Kidney capillary endothelial cell (primary cell): ENCODE measurements at regions not wholly inside any gene's neighbourhood (a gene's known extent, or its start where the extent isn't known, plus 50 kb on each side); places are given as distances from the start of the nearest gene placed in this dataset.
A peak's percentile ranks its signal among the peaks of the same experiment; 100 is the strongest.

ENCODE experiments used
- DNase-seq: peaks from one replicate; pipeline ENCODE4 v3.0.0-alpha.2; 2018; ENCODE audit warnings: low spot score

DNA sequence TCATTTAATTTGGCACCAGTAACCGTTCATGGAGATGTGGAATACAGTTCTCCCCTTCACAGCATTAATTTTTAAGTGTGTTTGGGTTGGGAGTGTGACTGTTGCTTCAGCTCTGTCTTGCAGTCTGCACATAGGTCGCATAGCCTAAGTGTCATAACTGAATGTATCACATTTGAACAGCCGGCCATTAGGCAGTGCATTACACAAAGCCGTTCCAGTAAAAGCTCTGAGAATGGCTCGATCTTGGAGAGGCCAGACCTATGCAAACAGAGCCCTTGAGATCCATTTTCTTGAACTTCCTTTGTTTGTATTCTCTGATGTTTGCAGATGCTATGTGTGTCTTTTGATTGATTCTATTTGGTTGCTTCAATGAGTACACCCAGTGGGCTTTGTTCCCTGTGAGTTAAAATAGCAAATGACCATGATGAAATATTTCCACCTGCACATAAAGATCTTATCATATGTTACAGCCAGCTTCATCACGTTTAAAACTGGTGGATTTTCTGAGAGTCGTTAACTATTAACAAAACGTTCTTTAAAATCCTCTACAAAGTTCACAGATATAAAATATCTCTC, 1104.9 kb upstream of the SLC10A2 start:
- DNase-seq: no peak

DNA sequence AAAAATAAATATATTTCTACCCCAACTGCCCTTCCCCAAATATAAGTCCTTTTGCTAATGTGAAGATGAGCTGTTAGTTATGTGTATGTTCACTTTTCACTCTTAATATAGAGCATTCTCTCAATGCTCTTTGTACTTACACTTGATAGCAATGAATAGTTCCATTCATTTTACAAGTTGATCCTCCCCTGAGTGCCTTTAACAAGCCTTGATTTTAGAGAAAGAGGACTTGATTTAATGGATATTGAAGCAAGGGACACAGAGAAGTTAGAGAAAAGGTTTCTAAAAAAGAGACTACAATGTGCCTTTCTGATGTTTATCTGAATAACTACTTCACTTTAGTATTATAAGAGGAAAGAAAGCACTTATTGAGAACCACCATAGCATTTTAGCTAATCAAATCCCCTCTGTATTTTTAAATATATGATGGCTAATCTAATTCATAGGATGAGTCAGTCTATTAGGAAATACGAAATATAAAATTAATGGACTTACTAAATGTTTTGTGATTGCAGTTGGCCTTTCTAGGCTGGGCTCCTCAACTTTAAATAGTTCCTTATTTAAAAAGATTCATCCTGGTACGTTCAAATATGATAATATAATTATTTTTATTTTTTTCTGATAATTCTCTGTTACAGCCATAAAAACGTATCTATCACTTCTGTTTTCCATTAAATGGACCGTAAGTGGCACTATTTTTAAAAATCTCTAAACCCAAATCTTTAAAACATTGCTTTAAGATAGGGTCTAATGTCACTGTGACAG, 1097.8 kb upstream of the SLC10A2 start:
- DNase-seq: no peak

DNA sequence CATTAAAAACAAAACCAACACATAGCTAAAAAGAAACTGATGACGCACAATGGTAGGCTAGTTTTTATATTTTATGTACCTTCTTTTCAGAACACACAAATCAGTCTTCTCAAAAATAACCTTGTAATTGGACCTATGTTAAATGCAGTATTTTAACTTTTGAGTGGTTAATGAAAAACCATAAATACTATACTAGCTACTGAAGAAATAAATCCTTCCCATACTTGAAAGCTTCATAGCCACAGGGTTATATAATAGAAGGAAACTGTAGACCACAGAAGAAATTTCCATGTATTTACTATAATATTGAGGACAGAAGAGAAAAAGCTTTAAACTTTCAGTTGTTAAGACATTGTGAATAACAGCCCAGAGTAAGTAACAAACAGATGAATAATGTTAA, 1094.3 kb upstream of the SLC10A2 start:
- DNase-seq: no peak

DNA sequence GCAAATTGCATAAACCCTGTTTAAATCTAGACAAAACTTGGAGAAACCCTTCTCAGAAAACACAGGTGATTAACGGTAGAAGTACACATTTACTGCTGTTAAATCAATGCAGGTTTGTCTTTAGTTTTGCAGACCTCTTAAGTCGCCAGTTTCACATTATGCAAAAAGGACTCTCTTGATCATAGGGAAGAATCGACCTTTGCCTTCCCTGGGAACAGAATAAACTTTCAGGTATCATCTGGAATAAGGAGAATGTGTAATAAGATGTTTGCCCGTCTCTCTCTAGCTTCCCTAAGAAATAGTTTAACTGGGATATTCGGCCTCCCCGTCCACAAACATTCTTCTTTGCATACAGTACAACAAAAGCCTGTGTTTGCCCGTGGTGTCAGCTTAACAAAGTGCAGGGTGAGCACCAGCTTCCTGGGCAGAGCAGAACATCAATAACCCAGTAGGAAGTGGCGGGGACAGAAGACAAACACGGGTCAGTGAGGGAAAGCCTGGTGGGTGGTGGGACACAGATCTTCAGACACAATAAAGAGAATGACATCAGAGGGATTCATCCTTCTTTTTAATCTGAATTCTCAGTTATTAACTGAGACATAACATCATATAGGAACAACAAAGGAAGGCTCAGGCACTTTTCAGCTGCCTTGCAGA, 1077.7 kb upstream of the SLC10A2 start:
- DNase-seq: peak; percentile 5

DNA sequence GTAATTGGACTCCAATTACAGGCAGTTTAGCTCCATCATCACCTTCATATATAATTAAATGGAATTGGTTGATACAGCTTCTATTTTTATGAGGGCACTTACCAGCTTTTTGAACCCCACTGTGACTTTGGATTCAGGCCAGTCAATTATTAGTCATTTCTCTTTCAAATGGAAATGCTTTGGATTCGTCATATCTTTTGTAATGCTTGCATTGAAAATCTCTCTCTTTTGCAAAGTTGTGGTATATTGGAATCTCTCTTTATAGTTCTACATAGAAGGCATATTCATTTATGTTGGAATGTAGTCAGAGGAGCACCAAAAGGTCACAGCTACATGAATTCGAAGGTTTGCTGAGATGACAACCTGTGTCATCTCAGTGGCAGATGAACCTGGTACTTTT, 1074.3 kb upstream of the SLC10A2 start:
- DNase-seq: no peak

DNA sequence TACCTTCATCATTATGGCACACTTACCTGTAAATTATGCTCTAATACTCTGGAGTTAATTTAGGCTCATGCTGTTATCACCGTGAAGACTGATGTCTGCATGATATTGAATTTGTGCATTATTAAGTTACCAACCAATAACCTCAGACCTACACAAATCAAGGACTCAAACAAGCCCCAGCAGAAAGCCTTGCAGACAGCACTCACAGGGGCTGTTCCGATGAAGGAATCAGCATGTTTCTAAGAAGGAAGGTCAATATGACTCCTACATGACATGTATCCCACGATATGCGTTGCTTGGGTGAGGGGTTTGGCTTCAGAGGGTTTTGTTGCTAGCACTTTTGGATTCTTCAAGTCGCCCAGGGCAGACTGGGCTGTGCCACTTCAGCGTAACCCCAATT, 1071.2 kb upstream of the SLC10A2 start:
- no peak for DNase-seq

DNA sequence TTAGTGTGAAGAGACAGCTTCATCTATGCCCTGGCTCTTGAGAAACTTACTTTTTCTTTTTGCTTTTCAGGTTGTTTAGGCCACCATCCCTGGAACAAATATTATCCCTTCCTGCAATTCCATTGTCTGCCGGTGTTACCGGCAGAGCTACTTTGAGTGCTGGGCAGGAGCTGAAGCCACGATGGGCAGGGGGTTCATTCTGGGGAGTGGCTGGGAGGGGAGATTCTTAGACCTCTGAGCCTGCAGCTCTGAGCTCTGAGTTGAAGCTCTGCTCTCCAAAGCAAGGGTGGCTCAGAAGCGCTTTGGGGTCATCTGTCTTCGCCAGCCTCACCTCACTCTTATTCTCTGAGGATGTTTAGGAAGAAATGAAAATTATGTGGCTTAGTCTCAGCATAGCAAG, 1066.6 kb upstream of the SLC10A2 start:
- DNase-seq: no peak

DNA sequence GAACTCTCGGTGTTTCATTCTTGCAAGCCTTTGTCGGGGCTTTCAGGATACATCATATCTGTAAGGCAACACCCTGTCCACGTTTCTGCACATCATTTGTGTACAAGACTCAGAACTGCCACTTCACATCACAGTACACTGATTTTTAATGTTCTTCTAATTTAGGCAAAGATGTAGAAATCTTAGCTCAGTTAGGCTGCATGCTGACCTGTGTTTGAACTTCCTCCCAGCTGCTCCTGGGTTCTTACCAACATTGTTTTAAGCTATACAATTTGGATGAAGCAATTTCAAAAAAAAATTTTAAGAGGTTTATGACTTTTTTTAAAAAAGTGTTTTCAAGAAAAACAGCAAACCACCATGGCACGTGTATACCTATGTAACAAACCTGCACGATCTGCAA, 1047.9 kb upstream of the SLC10A2 start:
- no peak for DNase-seq

DNA sequence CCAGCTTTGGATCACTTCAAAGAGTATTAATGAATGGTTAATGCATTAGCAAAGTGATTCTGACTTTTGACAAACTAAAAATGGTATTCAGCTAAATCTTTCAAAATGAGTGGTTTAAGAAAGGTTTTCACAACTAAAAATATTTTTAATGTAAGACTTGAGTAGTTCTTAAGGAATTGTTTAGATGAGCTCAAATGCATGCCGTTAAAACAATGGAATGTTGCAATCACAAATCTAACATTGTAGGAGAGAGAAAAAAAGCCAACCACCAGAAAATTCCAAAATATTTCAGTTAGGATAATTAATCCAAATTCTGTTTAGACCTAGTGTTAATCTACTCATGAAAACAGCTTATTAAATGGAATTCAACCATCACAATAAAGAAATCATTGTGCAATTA, 1044.8 kb upstream of the SLC10A2 start:
- DNase-seq: no peak

DNA sequence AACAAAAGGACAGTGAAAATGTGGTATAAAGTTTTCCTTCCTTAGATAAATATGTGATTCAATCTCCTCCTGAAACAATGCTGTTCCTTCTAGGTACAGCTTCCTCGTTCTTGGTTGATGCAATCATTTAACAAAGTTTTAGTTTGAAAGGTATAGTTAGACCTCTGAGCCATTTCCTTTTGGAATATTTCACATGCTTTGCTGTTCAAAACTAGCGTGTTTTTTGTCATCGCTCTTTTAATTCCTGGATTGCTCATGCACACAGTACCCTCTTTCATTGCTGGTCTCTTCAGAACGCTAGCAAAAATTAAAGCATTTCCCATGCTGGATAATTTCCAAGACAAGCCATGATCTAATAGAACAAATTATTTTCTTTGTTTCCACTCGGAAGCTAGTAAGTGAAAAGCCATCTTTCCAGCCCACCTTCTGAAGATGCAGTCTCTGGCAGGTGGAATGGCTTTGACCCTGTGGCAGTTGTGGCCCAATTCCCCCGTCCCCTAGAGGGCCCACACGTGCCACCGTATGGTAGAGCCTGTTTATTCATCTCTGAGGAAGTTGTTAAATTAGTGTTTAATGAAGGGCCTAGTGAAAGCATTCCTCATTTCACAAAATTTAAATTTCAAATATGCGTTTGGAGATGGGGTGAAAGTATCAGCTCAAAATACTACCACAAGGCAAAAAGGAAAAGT, 1040.6 kb upstream of the SLC10A2 start:
- peak; percentile 77 for DNase-seq

DNA sequence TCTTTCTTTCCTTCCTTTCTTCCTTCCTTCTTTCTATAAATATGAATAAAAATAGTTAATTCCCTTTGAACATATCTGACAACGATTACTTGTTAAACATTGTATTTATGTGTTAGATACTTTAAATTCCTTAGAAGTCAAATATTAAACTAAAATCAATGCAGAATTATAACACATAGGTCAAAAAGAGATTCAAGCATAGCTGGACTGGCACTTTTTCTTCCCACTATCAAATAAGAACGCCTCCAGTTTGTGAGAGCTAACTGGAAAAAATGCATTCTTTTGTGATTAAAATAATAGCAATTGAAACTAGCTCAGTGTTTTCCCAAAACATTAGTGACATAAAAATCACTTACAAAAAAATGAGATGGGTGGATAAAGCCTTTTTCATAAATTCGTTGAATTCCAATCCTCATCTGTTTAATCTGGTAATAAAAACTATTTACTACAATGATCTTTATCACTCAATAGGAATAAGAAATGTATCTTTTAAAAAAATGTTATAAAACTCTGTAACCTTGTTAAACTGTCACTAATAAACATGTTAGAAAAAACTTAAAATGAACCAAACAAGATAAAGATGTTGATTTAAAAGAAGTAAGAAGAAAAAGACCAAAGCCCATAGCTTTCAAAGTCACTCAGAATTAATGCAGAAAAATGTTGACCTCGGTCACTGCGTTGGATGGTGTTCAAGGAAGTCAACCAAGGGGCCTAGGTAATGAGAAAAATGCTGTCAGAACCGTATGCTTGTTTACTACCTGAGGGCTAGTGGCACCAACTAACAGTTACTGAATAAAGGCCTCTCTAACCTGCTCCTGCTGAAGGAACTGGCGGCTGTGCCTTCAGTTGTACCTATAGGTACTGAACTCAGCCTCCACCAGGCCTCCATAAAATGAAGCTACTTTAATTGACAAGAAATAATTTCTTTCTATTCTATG, 1039.5 kb upstream of the SLC10A2 start:
- DNase-seq: no peak

DNA sequence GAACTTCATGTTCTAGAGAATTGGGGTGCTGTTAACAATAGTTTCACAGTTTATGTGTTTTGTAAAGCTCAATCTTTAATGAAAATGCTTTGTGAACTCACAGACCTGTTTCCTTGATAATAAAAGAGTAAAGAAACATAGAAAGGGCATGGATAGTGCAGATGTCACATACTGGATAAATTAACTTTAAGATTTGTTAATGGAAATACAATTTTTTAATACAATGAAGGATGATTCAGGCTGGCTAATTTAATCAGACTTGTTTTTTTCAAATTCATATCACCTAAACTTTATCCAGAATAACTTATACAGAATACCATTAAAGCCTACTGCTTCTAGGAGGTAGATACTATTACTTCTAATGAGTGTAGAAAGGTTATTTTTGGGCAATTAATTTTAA, 1033.5 kb upstream of the SLC10A2 start:
- DNase-seq: no peak

DNA sequence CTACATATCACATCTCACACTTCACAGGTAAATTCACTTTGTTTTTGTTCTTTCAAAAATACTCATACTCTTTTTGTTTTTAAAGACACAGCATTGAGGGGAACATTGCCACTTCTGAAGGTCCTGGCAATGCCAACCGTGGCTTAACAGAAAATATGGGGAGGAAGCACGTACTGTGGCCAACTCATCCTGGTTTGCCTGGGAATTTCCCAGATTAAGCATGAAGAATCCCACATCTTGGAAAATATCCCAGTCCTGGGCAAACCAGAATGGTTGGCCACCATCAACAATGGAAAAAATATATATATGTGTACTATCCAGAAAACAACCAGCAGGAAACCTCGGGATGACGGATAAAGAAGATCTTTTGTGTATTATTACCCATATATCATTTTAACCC, 1032.2 kb upstream of the SLC10A2 start:
- no peak for DNase-seq

DNA sequence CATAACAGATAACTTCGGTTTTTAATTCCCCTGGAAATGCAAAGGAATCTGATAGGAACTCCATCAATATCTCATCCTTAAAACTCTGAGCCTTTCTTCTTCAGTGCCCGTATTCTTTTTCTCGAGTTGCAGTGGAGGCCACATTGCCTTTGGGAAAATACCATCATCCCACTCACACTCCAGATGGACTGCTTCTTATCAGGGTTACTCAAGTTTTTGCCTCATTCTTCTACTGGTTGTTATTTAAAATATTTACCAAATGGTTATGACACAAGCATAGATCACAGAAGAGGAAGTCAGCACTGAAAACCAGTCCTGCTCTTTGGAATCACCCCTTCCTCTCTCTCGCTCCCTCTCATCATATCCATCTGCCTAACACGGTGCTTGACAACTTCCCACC, 1020.5 kb upstream of the SLC10A2 start:
- no peak for DNase-seq

DNA sequence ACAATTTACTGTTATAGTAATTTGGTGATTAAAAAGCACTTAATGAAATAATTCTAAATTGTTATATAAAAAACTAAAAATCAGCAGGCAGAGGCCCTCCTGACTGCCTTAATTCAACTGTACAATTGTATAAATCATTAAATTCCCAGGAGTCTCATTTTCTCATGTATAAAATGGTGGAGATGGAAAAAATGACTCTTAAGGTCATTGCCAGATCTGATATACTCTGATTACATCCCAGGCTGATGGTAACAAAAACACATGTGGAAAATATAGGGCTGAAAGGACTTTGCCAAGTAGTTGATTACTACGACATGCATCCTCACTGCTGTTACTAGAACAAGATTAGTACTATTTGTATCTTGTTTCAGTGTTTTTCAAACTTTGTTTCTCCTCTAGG, 1020.0 kb upstream of the SLC10A2 start:
- DNase-seq: no peak

DNA sequence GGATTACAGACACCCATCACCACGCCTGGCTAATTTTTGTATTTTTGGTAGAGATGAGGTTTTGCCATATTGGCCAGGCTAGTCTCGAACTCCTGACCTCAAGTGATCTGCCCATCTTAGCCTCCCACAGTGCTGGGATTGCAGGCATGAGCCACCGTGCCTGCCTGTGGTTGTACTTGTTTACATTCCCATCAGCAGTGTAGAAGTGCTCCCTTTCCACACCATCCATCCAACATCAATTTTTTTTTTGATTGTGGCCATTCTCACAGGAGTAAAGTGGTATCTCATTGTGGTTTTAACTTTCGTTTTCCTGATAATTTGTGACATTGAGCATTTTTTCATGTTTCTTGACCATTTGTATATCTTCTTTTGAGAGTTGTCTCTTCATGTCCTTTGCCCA, 1019.4 kb upstream of the SLC10A2 start:
- no peak for DNase-seq

DNA sequence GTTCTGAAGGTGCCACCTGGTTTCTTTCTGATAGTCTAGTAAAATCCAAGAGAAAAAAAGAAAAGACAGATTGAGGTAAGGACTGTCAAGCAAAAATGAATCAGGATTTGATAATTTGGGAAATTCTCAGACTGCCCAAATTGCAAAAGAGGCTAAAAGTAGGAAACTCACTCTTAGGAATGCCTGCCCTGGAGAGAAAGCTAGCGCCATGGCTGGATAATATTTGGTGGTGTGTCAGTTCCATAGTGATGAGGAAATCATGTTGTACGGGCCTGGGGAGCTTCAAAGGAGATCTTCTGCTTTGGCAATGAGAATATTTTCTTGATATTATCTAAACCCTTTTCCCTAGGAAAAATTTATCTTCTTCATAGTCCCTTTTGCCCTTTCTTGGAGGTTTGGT, 1008.1 kb upstream of the SLC10A2 start:
- DNase-seq: no peak

DNA sequence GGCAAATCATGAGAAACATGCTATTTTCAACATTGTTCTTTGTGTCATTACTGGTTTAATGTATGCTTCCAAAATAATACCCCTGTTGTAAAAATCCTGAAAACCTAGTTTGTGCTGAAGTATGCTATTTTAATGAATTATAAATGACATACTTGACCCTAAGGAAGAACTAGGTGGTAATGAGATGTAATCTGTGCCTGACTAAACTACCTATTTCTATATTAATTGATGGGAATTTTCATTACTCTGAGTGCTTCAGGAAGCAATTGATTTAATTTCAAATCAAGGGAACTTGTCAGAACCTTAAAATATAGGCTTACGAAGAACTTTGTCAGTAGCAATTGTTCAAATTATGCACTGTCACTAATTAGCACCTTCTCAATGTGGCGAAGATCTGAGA, 1005.6 kb upstream of the SLC10A2 start:
- DNase-seq: no peak

DNA sequence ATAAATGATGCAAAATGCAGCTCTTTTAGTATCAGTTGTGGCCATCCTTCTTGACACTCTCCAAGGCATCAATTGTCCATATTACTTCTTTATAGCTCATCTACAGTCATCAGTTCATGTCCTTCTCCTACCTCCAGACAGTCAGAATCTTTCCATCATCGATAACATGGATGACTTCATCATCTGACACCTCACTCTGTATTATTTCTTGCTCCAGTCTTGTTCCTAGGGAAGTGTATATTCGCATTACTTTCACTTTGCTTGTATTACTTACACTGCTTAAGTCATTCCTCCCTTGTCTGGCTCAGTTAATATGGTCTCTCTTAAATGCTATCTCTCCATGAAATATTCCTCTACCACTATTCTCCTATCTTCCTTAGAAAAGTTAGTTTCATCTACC, 999.1 kb upstream of the SLC10A2 start:
- no peak for DNase-seq

DNA sequence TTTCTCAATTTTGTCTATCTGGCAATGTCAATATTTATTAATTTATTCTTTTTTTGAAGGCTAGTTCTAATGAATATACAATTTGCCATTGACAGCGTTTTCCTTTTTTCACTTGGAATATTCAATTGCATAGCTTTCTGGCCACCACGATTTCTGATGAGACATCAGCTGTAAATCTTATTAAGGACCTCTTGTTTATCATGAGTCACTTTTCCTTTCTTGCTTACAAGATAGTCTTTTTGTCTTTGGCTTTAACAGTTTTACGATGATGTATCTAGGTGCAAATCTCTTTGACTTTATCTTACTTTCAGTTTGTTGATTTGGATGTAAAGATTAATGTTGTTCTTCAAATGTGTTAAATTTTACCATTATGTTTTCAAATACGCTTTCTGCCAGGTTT, 991.6 kb upstream of the SLC10A2 start:
- peak; percentile 2 for DNase-seq

DNA sequence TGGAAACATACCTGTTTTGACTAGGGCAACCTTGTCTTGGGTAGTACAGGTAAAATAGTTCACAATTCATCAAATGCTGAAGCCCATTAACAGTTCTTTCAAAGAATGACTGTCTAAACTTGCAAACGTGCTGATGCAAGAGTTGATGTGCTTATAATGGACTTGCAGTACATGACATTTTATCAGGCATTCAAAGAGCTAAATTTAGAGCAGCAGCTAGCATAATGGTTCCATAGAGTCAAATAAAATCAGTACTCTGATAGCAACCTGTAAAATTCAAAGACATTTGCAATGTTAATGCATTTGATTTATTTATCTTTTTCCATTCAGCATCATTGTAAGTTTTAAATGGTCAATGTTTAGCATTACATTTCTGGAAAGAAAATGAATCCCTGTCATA, 979.7 kb upstream of the SLC10A2 start:
- no peak for DNase-seq

DNA sequence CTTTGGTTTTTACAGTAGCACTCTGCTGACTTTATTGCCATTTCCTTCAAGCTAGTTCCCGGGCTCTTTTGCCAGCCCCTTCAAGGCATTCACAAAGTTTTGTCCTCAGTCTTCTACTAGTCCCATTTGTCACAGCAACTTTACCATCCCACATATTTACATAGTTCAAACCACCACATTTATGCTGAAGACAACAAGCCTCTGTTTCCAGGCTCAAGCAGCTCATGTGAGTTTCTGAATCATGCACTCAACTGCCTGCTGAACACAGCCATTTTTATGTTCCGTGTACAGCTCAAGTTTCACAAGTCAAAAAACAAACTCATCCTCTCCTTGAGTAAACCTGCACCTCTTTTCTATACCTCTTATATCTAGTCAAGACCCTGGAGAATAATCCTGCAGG, 977.0 kb upstream of the SLC10A2 start:
- DNase-seq: no peak
